Right ventricle myocardium inferior (tissue), 1 donor: ENCODE measurements at regions not wholly inside any gene's neighbourhood (a gene's known extent, or its start where the extent isn't known, plus 50 kb on each side); places are given as distances from the start of the nearest gene placed in this dataset.
"Not testable (repeated sequence)": the region's sequence is repeated elsewhere in the genome, so short reads cannot be mapped to it uniquely, and the experiment has no call there.

ENCODE experiments used
- ATAC-seq: fragments of 200-7000 bp; cut with Tn5 transposase; one replicate; pipeline ENCODE4 v1.9.1; 2020; ENCODE audit warnings: mild to moderate bottlenecking, moderate library complexity
- DNase-seq: peaks from one replicate; pipeline ENCODE4 v3.0.0; 2021; ENCODE audit errors: missing footprints
- intact Hi-C: fragments of 100-400 bp; cut with DNase I; formaldehyde crosslinking; loops from one replicate; pipeline ENCODE4 v1.11.0; 2022
- donor health status: DM: no; HTN: yes; CAD: no; lungs with severe emphysema.

DNA sequence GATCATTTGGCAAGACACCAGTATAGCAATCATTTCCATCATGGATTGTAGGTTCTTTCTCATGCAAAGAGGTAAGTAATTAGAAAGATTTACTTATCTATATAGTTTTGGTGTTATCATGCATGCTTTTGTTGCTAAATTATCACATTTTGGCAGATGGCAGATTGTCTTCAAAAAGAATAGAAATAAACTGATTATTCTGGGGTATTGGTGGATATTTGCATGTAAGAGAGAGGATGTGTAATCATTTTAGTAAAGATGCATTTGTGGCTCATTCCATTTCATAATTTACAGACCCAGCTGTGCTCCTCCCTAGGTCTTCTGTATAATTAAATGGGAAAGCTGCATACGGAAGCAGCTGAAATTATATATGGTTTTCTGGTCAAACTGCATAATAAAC lies 875.7 kb upstream of the ANO3 start:
- intact Hi-C loops: no loop called here
- no peak for DNase-seq
- no peak for ATAC-seq

GRCh38 chr11:25483915-25484635 lies 847.9 kb upstream of the ANO3 start:
- DNase-seq: no peak
- peak; percentile 48 for ATAC-seq
- intact Hi-C loops: no loop called here

GRCh38 chr11:25485315-25485714 lies 846.6 kb upstream of the ANO3 start:
- intact Hi-C loops: no loop called here
- ATAC-seq (no peak), DNase-seq (no peak)

- ATAC-seq, DNase-seq, intact Hi-C loops: not testable (repeated sequence)
Observed at GRCh38 chr11:25486338-25486737, 845.6 kb upstream of the ANO3 start.

GRCh38 chr11:25488176-25488575 lies 843.8 kb upstream of the ANO3 start:
- intact Hi-C loops, DNase-seq, ATAC-seq: not testable (repeated sequence)

DNA sequence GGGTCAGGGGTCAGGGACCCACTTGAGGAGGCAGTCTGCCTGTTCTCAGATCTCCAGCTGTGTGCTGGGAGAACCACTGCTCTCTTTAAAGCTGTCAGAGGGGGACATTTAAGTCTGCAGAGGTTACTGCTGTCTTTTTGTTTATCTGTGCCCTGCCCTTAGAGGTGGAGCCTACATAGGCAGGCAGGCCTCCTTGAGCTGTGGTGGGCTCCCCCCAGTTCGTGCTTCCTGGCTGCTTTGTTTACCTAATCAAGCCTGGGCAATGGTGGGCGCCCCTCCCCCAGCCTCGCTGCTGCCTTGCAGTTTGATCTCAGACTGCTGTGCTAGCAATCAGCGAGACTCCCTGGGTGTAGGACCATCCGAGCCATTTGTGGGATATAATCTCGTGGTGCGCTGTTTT lies 830.5 kb upstream of the ANO3 start:
- intact Hi-C loops, DNase-seq, ATAC-seq: not testable (repeated sequence)

GRCh38 chr11:25515576-25515975 lies 816.4 kb upstream of the ANO3 start:
- no peak for ATAC-seq
- intact Hi-C loops: no loop called here
- DNase-seq: no peak

GRCh38 chr11:25520459-25520858 lies 811.5 kb upstream of the ANO3 start:
- intact Hi-C loops: no loop called here
- ATAC-seq: no peak
- no peak for DNase-seq

- no peak for DNase-seq
- ATAC-seq: no peak
Observed at GRCh38 chr11:25527841-25528240, 804.1 kb upstream of the ANO3 start.

GRCh38 chr11:25529572-25529971 lies 802.4 kb upstream of the ANO3 start:
- no peak for DNase-seq
- no peak for ATAC-seq
- intact Hi-C loops: no loop called here

More at GRCh38 chr11:25527841-25528240, 804.1 kb upstream of the ANO3 start:
- intact Hi-C loops: no loop called here

DNA sequence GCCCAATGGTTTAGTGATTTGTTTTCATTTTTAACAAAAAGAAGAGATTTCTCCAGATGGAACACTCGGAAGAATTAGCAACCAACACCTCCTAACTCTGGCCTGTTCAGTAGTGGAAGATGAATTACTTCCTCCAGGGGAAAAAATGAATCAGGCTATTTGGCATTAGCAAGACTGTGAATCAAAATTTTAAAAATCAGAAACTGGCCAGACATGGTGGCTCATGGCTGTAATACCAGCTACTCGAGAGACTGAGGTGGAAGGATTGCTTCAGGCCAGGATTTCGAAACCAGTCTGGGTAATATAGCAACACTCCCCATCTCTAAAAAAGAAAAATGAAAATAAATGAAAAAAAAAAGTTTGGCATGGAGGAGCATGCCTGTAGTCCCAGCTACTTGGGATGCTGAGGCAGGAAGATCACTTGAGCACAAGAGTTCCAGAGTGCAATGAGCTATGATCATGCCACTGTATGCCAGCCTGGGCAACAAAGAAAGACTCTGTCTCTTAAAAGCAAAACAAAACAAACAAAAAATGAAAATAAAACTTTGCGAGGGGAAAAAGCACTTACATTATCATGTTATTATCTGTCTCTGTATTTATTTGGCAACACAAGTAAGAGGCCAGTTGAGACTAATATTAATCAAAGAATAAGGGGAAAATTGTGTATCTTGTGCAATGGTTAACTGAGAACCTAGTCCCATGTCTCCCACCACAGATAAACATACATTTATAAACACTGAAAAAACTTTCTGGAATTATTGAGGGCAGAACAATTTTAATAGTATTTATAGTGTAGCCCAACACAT lies 796.3 kb upstream of the ANO3 start:
- intact Hi-C loops: no loop called here
- DNase-seq: no peak
- peak; percentile 88 for ATAC-seq

DNA sequence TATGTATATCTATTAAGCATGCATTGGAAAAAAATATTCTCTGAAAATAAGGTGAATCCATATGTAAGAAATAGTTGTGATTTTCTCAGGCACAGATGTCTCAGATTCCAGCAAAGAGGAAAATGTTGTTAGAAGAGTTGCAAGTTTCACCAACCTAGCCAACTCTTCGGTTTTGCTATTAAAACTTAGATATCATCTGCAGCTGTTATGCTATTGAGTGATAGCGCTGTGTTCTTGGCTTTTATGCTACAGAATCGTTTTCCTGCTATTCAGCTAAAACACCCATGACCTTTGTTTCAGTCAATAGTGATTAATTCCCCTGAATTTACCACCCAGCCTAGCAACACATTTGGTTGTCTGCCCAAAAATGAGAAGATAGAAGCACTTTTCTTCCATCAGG lies 795.6 kb upstream of the ANO3 start:
- no peak for ATAC-seq
- intact Hi-C loops: no loop called here

GRCh38 chr11:25537393-25537792 lies 794.5 kb upstream of the ANO3 start:
- no peak for ATAC-seq
- intact Hi-C loops: no loop called here
- DNase-seq: no peak

More for the DNA sequence above, 795.6 kb upstream of the ANO3 start:
- DNase-seq: no peak

DNA sequence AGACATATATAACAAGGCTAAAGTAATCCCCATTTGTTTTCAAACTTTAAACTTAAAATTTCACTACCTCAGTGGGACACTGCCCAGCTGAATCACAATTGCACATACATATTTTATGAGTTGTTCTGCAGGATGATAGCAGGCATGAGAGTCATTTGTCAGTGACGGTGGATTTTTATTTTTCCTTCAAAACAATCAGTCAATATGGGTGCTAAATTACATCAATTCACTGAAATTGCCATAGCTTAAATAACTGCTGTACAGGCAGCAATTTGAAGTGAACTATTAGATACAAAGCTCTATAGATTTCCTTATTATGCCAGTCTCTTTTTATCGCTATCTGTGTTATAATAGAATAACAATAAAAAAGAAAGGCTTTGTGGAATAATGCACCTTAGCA lies 784.6 kb upstream of the ANO3 start:
- no peak for ATAC-seq
- no peak for DNase-seq
- intact Hi-C loops: no loop called here

GRCh38 chr11:25562417-25562816 lies 769.5 kb upstream of the ANO3 start:
- no peak for DNase-seq
- ATAC-seq: peak; percentile 68
- intact Hi-C loops: no loop called here

- DNase-seq (no peak), ATAC-seq (no peak)
- intact Hi-C loops: no loop called here
Observed at GRCh38 chr11:25565846-25566245, 766.1 kb upstream of the ANO3 start.

DNA sequence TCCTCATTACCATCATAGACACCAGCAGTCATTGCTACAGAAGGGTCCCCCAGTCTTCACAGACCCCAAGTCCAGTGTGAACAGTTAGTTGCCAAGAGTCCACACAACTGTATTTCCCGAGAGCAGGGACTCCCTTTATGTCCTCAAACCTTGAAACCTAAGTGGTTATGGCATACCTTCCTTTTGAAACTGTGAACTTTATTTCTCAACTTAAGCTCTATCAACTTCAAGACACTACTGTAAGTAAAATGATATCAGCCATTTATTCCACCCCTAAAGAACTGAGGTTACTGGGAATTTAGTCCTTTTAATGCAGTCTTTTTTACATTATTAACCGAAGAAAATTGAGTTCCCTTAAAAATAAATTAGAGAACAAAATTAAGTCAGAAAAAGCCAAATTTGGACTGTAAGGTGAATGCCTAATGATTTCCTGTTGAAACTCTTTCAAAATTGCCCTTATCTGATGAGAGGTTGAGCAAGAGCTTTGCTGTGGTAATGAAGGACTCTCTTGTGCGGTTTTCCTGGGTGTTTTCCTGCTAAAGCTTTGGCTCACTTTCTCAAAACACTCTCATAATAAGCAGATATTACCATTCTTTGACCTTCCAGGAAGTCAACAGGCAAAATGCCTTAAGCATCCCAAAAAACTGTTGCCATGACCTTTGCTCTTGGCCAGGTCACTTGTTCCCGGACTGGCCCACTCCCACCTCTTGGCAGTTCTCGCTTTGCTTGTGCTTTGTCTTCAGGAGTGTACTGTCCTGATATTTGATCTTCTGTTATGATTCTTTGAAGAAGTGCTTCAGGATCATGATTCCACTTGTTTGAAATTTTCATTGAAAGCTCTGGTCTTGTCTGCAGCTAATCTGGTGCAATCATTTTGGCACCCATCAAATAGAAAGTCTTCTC lies 765.4 kb upstream of the ANO3 start:
- DNase-seq (no peak), ATAC-seq (peak; percentile 89)
- intact Hi-C loops: no loop called here

DNA sequence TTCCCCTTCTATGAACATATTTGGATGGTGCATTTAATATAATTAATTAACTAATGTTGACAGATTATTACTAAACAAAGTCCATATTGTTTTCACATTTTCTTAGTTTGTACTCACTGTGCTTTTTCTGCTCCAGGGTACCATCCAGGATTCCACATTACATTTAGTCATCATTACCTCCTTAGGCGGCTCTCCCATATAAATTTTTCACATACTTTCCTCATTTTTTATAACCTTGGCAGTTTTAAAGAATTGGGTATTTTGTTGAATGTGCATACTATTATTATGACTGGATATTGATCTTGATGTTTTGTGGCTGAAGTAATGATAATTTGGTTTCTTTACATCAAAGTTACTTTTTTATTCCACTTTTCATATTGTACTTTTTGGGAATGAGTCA lies 755.6 kb upstream of the ANO3 start:
- intact Hi-C loops: no loop called here
- ATAC-seq: no peak
- no peak for DNase-seq

DNA sequence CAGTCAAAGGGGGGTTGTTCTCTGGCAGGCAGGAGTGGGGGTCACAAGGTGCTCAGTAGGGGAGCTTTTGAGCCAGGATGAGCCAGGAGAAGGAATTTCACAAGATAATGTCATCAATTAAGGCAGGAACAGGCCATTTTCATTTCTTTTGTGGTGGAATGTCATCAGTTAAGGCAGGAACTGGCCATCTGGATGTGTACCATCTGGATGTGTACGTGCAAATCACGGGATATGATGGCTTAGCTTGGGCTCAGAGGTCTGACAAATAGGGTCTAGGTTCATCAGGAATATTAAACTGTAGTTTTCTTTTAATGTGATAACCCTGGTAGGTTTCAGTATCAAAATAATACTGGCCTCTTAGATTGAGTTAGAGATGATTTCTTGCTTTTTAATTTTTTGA lies 752.4 kb upstream of the ANO3 start:
- intact Hi-C loops, DNase-seq, ATAC-seq: not testable (repeated sequence)
